Urinary bladder (tissue), 3 donors: ENCODE measurements at regions not wholly inside any gene's neighbourhood (a gene's known extent, or its start where the extent isn't known, plus 50 kb on each side); places are given as distances from the start of the nearest gene placed in this dataset.

ENCODE experiments used
- DNase-seq: peaks from one replicate; pipeline ENCODE4 v3.0.0-alpha.2; 2015; ENCODE audit errors: extremely low spot score
- H3K27ac ChIP-seq: one replicate; pipeline ENCODE4 v1.5.1; 2013; ENCODE audit warnings: low read depth, mild to moderate bottlenecking, moderate library complexity
- H3K36me3 ChIP-seq: one replicate; pipeline ENCODE4 v1.6.1; 2013; ENCODE audit warnings: mild to moderate bottlenecking, moderate library complexity; ENCODE audit not compliant: insufficient read depth
- H3K4me1 ChIP-seq: one replicate; pipeline ENCODE4 v1.6.1; 2013; ENCODE audit warnings: mild to moderate bottlenecking, moderate library complexity; ENCODE audit not compliant: insufficient read depth
- H3K4me3 ChIP-seq: one replicate; pipeline ENCODE4 v1.5.1; 2013; ENCODE audit warnings: low read depth, low read length
- WGBS: extraction: QIAGEN DNeasy Blood & Tissue Kit; methylation state at CpG from one replicate; pipeline ENCODE4 v1.1.7; 2013; 5-methylcytosine and 5-hydroxymethylcytosine counted together
- donor health status: healthy with polysubstance abuse.
- donor health status: healthy.

DNA sequence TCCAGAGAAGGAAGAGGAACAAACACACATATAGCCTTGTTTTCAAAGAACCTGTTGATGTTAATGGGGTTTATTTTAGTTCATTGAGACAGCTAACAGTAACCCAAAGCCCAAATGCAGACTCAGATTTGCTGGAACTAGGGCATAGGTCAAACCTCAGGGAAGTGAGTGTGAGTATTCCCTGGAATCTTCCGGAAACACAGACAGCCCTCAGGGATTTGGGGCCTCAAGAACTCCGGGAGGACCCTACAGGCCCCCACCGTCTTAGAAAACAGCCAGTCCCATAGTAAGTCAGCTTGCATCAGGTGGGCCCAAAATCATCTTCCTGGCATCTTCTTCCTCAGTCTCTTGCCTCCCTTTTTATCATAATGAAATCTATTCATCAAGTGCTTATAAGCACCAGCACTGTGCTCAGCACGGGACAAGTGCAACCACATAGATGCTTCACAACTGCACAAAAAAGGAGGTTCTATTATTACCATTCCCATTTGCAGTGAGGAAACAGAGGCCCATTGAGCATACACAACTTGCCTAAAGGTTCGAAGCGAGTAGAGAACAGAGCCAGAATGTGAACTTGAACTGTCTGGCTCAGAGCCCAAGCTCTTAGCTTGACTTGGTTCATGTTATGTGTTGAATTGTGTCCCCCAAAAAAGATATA, 50.2 kb upstream of the BCL11A start:
- Histone ChIP-seq H3K4me1 (no peaks in the 10 kb centered on the region), H3K27ac (no peak overlapping the region), H3K36me3 (no peaks in the 10 kb centered on the region), H3K4me3 (no peak overlapping the region)
- DNase-seq: no peak
- WGBS: 71% methylated on average over 6 of the region's 6 CpGs

DNA sequence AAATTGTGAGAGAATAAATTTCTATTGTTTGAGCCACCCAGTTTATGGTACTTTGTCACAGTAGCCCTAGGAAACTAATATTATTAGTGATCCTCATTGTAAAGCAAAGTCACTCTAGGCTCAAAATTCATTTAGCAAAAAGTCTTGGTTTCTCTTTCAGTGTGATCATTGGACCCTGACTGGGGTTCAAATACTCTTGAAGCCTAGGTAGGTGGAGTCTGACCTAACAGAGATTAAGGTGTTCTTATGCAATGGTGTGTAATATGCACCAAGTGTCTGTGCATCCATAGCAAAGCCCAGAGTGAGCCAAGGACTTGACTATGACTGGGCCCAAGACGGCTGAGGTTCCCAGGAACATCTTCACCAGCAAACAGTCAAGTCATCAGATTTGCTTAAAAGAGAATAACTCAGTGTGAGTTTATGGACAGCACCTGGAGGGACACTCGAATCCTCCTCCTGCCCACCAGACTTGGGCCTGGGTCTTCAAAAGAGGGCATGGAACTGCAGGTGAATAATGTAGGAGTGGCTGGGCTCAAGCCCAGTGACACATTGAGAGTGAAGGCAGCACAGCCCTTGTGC, 51.1 kb upstream of the BCL11A start:
- H3K36me3 ChIP-seq: no peaks in the 10 kb centered on the region
- WGBS: 94% methylated on average over 2 of the region's 2 CpGs
- H3K27ac ChIP-seq: no peak overlapping the region

DNA sequence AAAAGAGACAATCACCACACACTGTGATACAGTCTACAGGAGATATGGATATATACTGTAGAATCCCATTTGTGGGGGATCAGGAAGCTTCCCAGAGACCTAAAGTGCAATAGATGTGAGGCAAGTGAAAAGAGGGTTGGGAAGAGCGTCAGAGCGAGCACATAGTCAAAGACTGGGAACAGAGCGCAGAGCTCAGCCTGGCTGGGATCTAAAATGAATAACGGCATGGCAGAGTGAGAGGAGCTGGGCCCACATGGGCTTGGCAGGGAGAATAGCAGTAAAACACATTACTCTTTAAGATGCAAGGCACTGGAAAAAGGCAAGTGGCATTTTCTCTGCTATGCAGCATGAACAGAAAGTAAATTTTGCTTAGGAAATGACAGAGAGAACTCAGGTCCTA, 52.4 kb upstream of the BCL11A start:
- Histone ChIP-seq H3K36me3 (no peaks in the 10 kb centered on the region), H3K27ac (no peak overlapping the region), H3K4me3 (no peak overlapping the region), H3K4me1 (no peaks in the 10 kb centered on the region)
- WGBS: 93% methylated on average over 4 of the region's 4 CpGs
- DNase-seq: no peak

More for the DNA sequence above, 51.1 kb upstream of the BCL11A start:
- no peaks in the 10 kb centered on the region for H3K4me1 ChIP-seq
- no peak for DNase-seq
- no peak overlapping the region for H3K4me3 ChIP-seq

DNA sequence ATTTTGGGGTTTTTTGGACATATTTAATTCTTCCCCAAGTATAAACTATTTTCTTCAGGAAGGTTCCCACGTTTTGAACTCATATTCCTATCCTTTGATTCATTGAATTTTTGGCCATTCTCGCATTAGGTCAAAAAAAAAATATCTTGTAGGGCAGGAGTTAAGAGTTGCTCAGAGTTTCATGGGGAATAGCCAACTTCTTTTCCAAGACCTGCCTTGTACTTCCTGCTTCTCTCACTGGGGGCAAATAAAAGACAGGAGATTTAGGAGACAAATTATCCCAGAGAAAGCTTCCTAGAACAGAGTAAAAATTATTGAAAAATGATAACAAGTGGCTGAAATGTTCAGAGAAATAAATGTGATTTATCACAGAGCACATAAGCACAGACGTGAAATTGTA, 55.2 kb upstream of the BCL11A start:
- no peaks in the 10 kb centered on the region for H3K36me3 ChIP-seq
- H3K27ac ChIP-seq: no peak overlapping the region
- 43% methylated on average over 3 of the region's 3 CpGs for WGBS
- H3K4me3 ChIP-seq: no peak overlapping the region
- H3K4me1 ChIP-seq: no peaks in the 10 kb centered on the region
- no peak for DNase-seq

DNA sequence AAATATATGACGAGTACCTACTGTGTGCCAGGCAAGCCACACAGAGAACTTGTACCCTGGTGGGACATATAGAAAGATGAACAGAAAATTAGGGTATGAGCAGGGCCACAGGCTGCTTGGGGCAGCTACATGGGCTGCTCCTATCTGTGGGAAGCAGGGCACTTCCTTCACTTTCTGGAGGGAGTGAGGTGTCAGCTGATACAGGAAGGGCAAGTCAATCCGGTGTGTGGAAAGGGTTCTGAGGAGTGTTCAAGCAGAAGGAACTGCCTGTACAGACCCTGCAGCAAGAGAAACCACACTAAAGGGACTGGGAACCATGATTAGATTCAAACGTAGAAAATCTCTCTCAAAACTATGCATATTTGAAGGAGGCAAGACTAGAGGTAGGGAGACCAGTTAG, 58.6 kb upstream of the BCL11A start:
- H3K27ac ChIP-seq: no peak overlapping the region
- DNase-seq: no peak
- no peaks in the 10 kb centered on the region for H3K36me3 ChIP-seq
- H3K4me1 ChIP-seq: no peaks in the 10 kb centered on the region
- H3K4me3 ChIP-seq: no peak overlapping the region
- WGBS: 48% methylated on average over 3 of the region's 3 CpGs

DNA sequence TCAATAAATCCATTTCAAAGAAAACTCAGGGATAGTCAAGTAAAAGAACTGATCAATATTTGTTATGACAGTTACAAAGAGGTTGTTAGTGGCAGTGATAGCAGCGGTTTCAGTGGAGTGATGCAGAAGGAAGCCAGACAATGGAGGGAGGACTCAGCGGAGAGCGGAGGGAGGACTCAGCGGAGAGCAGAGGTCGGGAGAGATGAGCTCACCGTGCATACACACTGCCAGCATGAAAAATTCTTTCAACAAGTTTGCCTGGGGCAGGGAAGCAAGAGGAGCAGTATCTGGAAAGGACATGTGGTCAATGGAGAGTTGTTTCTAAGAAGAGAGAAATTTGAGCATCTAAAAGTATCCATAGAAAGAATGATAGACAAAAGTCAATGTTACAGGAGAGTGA, 60.9 kb upstream of the BCL11A start:
- WGBS: 84% methylated on average over 6 of the region's 6 CpGs
- Histone ChIP-seq H3K36me3 (no peaks in the 10 kb centered on the region), H3K4me3 (no peak overlapping the region), H3K4me1 (no peaks in the 10 kb centered on the region), H3K27ac (no peak overlapping the region)
- no peak for DNase-seq

DNA sequence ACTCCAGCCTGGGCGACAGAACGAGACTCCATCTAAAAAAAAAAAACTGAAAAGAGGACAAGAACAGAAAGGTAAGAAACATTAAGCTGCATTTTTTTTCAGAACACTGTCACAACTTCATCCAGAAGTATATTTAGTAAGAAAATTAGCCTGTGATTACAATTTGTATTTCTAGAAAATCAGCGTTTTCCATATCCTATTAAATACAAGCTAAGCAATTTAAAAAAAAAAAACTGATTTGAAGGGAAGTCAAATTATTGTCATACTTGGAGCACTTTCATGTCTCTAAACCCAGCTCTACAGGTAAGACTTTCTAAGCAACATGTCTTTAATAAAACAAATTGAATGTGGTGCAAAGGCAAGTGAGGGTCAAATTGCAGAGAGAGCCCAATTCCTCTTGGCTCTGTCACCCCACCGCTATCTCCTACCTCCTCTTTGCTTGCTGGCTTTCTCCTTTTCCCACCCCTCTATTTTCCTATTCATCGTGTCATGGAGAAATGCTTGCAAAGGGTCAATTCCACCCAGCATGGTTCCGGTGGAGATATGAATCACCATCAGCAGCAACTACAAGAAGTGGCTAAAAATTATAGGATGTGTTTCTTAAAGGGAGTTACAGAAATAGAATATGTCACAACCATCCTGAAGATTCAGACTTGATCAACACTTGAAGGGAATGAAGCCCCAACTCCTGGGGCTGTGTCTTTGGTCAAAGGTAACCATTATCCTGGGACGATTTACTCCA, 68.4 kb upstream of the BCL11A start:
- H3K27ac ChIP-seq: no peak overlapping the region
- no peaks in the 10 kb centered on the region for H3K4me1 ChIP-seq
- DNase-seq: no peak
- no peak overlapping the region for H3K4me3 ChIP-seq
- 87% methylated on average over 7 of the region's 7 CpGs for WGBS
- no peaks in the 10 kb centered on the region for H3K36me3 ChIP-seq

DNA sequence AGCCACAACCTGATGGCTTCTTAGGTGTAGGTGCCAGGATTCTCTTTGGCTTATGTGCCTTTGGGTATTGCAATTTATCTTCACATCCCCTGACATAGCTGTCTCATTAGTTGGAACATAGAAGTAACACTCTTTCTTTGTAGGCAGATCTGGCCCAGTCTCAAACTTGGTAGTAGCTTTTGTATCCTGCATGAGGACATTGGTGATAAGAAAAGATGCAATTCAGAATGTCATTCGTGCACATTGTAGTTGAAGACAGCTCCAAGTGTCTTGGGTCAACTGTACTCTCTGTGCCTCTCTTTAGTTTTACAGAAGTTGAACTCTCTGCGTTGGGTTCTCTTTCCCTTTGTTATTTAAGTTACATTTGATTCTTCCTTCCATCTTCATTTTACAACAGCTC, 69.6 kb upstream of the BCL11A start:
- no peak for DNase-seq
- WGBS: 71% methylated on average over 2 of the region's 2 CpGs
- no peaks in the 10 kb centered on the region for H3K36me3 ChIP-seq
- H3K4me1 ChIP-seq: no peaks in the 10 kb centered on the region
- H3K27ac ChIP-seq: no peak overlapping the region
- H3K4me3 ChIP-seq: no peak overlapping the region

DNA sequence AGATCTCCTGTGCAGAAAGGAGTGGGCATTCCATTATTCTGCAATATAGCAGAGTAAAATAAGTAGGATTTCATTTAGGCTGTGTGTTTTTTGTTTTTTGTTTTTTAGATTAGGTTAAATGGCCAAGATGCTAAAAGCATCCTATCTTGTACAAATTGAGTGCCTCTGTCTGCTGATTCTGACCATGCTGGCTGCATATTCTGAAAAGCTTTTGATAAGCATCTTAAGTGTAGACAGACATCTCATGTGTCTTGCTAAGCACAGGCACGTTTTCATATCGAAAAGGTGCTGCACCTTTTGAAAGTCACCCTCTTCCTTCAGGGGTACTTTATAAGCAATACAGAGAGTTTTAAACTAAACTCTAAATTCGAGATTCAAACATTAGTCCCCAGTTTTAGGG, 74.0 kb upstream of the BCL11A start:
- no peaks in the 10 kb centered on the region for H3K36me3 ChIP-seq
- H3K4me1 ChIP-seq: no peaks in the 10 kb centered on the region
- DNase-seq: no peak
- no peak overlapping the region for H3K27ac ChIP-seq
- 46% methylated on average over 3 of the region's 3 CpGs for WGBS
- H3K4me3 ChIP-seq: no peak overlapping the region

DNA sequence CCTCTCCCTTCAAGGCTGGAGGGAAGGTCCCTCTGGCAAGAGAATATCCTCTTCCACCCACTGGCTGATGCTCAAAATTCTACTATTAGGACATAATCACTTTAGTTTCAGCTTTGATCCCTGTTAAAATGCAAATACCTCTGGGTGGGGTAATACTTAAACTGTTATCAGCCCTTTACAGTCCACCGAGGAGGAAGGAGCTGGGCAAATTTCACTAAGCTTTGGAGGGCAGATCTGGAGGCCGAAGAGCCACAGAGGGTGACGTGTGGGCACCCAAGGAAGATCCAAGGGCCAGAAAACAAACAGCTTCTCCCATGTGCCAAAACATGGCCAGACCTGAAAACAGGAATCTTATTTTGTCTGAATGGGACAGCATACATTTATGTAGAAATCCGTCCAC, 74.6 kb upstream of the BCL11A start:
- DNase-seq: no peak
- Histone ChIP-seq H3K4me3 (no peak overlapping the region), H3K27ac (no peak overlapping the region), H3K4me1 (no peaks in the 10 kb centered on the region), H3K36me3 (no peaks in the 10 kb centered on the region)
- 80% methylated on average over 4 of the region's 4 CpGs for WGBS

DNA sequence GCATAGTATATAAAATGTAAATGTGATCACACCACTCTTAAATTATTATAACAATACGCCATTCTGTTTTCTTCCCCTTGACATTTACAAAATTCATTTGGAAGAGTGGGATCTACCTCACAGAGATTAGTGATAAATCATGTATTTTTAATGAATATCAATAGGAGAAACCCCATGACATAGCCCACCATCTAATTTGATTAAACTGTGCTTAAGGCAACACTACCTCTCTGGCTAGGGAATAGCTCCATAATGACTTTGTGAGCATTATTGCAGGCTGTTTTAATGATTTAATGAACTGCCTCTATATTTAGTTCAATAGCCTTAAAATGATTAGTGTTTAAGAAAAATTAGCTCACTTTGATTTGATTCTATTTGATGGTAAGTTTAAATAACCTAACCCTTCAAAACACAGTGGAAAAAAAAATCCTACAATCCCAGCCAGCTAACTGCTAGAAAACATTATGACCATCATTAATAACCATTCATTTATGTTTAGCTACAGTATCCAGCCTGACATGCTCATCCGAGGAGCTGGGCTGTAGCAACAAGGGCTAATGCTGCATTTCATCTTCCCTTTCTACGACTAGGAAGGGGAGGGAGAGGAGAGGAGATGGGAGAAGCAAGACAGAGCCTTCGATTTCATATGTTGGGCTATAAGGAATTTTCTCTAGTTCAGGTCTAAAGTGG, 75.3 kb upstream of the BCL11A start:
- 52% methylated on average over 4 of the region's 4 CpGs for WGBS

DNA sequence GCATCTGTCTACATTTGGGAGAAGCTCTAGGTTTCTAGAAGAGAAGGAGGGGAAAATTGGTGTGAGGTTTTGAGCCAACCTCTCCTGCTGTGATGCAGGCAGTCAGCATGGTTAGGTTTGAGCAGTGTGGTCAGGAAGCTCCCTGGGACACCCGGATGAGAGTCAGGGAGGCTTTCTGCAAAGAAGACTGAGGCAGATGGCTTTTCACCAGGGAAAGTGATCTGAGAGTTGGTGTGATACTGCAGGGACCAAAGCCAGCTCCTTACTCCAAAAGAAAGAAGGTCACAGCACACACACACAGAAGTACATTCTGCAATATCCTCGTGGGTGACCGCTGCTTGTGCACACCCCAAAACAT, 75.8 kb upstream of the BCL11A start:
- 63% methylated on average over 3 of the region's 3 CpGs for WGBS
- DNase-seq: no peak

More for the DNA sequence above, 75.3 kb upstream of the BCL11A start:
- DNase-seq: no peak
- Histone ChIP-seq H3K4me1 (no peaks in the 10 kb centered on the region), H3K36me3 (no peaks in the 10 kb centered on the region), H3K4me3 (no peak overlapping the region), H3K27ac (no peak overlapping the region)

DNA sequence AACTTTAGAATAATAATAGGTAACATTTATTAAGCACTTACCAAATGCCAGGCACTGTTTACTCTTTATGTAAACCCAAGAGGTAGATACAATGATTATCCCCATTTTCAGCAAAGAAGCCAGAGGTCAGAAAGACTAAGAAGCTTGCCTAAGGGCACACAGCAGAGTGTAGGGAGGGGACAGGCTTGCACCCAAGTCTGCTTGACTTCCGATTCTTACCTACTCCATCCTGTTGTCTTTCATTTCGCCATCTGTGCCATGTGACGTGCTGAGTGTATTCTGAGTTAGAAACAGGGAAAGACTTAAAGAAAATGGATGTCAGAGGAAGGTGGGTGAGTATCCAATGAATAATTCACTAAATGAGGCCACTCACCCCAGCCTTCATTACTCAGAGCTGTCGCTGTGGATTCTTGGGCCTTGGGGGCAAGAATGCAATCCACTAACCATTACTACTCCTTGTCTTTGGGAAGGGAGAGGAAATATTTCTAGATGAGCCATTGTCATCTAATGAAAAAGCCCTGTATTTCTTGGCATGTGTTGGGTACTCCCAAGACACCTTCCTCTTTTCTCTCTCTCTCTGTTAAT, 76.4 kb upstream of the BCL11A start:
- WGBS: 90% methylated on average over 4 of the region's 4 CpGs
- no peaks in the 10 kb centered on the region for H3K4me1 ChIP-seq

More for the DNA sequence above, 75.8 kb upstream of the BCL11A start:
- no peaks in the 10 kb centered on the region for H3K36me3 ChIP-seq
- no peak overlapping the region for H3K4me3 ChIP-seq
- H3K4me1 ChIP-seq: no peaks in the 10 kb centered on the region
- H3K27ac ChIP-seq: no peak overlapping the region

More for the DNA sequence above, 76.4 kb upstream of the BCL11A start:
- Histone ChIP-seq H3K36me3 (no peaks in the 10 kb centered on the region), H3K4me3 (no peak overlapping the region), H3K27ac (no peak overlapping the region)
- DNase-seq: no peak
